Inflammatory macrophage treated with lipopolysaccharide for 4 hours (primary cell): ENCODE measurements at regions not wholly inside any gene's neighbourhood (a gene's known extent, or its start where the extent isn't known, plus 50 kb on each side); places are given as distances from the start of the nearest gene placed in this dataset.
A peak's percentile ranks its signal among the peaks of the same experiment; 100 is the strongest.

Experiments
- DNase-seq: peaks from one replicate; pipeline ENCODE4 v3.0.0-alpha.2; 2020

DNA sequence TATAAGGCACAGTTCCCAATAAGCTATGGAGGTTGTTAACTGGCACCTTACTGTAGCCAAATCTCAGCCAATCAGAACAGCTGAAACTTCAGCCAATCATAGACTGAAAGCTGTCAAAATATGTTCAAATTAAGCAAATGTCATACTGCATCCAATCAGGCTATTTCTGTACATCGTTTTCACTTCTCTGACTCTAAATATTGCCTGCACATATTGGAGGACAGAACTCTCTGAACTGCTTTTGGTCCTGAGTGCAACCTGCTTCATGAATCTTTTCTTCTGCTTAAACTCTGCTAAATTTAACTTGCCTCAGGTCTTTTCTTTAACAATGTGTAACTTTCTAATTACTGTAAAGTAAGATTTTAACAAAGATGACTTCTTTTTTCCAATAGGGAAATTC, 1198.9 kb upstream of the PCDH7 start:
- DNase-seq, result no peak

DNA sequence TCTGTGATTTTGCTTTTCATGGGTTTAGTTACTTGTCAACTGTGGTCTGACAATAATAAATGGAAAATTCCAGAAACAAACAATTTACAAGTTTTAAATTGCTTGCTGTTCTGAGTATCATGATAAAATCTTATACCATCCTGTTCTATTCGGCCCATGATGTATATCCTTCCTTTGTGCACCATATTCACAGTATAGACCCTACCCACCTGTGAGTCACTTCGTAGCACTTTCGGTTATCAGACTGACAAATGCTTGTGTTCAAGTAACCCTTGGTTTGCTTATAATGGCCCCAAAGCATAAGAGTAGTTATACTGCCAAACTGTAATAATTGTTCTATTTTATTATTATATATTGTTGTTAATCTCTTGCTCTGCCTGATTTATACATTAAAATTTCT, 1183.4 kb upstream of the PCDH7 start:
- no peak for DNase-seq

GRCh38 chr4:29538889-29539646, 1181.1 kb upstream of the PCDH7 start:
- DNase-seq, result no peak

GRCh38 chr4:29540439-29541102, 1179.6 kb upstream of the PCDH7 start:
- DNase-seq, result peak; percentile 5

GRCh38 chr4:29541757-29542156, 1178.4 kb upstream of the PCDH7 start:
- no peak for DNase-seq

- DNase-seq, result no peak
These were observed 1170.8 kb upstream of the PCDH7 start for GRCh38 chr4:29549342-29549741.

GRCh38 chr4:29551821-29552220, 1168.3 kb upstream of the PCDH7 start:
- DNase-seq, result no peak

DNA sequence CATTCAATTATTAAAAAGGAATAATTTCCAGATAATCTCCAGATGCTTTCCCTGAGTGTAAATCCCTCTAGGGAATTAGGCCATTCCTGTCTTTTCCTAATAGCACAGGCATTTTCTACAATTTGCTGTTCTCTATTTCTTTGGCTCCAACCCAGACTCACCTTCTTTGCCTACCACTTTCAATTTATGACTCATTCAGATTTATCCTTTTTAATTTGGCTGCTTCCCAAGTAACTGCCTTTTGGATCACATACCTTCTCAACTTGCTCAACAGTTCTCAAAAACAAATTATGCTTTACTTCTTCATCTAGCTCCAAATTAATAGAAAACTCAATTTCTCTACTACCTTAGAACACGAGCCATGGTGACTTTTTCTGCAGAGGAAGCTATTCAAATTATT, 1166.3 kb upstream of the PCDH7 start:
- DNase-seq, result no peak

GRCh38 chr4:29558789-29559188, 1161.4 kb upstream of the PCDH7 start:
- no peak for DNase-seq

DNA sequence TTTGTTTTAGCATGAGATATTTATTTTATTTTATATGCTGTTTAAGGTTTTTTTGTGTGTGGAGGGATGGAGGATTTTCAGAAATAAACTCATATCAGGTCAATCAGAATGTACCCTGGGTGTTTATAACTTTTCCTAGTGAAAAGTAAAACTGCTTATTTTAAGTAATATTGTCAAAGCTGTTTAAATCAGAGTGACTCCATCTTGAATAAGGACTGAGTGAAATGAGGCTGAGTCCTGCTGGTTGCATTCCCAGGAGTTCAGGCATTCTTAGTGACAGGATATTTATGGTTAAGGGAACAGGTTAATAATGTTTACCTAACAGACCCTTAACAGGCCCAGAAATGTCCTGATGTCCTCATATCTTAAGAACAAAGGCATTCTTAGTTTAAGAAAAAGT, 1160.9 kb upstream of the PCDH7 start:
- no peak for DNase-seq

DNA sequence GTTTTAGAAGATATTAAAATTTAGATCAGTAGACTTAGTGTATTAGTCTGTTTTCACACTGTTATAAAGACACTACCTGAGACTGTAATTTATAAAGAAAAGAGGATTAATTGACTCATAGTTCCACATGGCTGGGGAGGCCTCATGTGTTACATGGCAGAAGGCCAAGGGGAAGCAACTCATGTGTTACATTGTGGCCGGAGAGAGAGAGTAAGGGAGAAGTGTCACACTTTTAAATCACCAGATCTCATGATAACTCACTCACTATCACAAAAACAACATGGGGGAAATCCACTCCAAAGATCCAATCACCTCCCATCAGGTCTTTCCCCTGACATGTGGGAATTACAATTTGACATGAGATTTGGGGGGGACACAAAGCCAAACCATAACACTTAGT, 1159.7 kb upstream of the PCDH7 start:
- DNase-seq, result no peak

DNA sequence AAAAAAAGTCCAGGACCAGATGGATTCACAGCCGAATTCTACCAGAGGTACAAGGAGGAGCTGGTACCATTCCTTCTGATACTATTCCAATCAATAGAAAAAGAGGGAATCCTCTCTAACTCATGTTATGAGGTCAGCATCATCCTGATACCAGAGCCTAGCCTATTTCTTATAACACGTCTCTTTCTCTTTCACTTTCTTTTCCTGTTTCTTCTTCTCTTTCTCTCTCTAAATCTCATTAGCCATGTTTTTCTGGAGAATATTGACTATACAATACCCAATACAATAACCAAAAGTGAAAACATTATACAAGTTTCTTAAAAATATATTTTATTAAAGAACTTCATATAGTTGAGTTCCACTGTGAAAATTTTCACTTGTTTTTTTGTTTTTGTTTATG, 1154.9 kb upstream of the PCDH7 start:
- DNase-seq, result peak; percentile 37

DNA sequence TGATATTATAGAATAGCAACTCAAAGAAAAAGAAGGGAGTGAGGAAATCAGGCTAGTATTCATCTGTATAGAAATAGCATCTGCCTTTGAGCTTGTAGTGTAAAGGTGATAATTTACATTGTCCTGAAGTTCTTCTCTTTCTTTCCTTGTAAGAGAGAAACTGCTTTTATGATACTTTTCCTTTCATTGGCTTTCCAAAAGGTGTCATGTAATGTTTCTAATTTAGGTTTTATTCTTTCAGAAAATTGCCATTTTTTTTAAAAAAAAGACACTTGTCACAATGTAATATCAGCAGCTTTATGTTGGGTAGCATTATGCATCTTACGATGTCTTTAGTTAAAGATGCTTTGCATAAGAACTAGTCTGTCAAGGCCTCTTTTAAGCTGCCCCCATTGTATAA, 1153.8 kb upstream of the PCDH7 start:
- no peak for DNase-seq

DNA sequence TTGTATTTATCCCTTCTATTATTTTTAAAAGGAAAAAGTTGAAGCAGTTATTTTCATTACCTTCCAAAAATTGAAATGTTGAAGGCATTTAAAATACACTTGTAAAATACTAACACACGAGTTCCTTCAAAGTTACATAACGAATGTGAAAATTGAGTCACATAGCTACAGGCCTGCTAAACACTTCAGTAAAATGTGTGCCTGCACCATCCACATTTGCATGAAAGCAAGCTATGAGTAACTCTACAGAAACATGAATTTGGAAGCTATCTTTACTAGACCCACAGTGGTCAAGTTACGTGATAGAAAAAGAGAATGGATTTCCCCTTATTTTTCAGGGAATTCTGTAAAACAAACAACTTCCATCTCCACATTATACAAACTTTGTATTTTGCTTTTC, 1148.8 kb upstream of the PCDH7 start:
- DNase-seq, result no peak

- no peak for DNase-seq
These were observed 1141.8 kb upstream of the PCDH7 start for GRCh38 chr4:29578329-29578728.

DNA sequence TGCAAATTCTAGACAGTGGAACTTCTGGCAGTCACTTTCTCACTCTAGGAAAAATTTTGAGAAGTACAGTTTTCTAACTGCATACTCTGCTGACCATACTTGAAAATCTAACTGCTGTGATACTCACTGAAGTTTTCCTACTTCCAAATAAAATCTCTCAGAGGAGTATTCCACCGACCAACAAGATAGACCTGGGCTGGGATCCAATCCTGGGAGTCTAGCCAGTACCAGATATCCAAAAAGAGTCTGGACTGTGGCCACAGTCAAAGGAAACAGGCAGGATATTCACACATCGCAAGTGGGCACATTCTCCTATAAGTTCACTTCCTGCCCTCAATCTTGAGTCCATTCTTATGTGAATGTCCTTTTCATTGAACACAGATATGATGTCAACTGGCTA, 1138.7 kb upstream of the PCDH7 start:
- no peak for DNase-seq

GRCh38 chr4:29588617-29589016, 1131.6 kb upstream of the PCDH7 start:
- DNase-seq, result no peak

- no peak for DNase-seq
These were observed 1123.9 kb upstream of the PCDH7 start for GRCh38 chr4:29596228-29596627.

GRCh38 chr4:29619168-29619567, 1101.0 kb upstream of the PCDH7 start:
- no peak for DNase-seq

DNA sequence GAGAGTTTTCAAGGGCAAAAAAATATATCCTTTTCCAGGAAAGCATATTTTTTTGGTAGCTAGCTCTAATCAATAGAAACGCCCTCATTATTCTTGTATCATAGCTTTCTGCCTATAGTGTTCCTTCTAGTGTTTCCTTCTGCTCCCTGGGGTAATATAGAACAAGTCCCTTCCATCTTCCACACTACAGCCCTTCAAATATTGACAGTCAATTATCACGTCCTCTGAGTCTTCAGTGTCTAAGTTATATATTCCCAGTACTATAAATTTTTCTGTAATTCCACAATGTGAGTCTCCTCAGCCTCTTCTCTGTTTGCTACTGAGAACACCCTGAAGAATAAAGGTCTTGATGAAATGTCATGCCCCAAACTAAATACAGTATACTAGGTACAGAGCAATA, 1088.0 kb upstream of the PCDH7 start:
- DNase-seq, result no peak

GRCh38 chr4:29636961-29637360, 1083.2 kb upstream of the PCDH7 start:
- DNase-seq, result no peak

DNA sequence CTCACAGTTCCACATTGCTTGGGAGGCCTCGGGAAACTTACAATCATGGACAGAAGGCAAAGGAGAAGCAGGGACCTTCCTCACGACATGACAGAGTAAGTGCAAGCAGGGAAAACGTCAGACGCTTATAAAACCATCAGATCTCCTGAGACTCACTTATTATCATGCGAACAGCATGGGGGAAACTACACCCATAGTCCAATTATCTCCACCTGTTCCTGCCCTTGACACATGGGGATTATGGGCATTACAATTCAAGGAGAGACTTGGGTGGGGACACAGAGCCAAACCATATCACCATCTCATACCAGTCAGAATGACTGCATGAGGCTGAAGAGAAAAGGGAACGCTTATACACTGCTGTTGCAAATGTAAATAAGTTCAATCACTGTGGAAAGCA, 1066.9 kb upstream of the PCDH7 start:
- no peak for DNase-seq

DNA sequence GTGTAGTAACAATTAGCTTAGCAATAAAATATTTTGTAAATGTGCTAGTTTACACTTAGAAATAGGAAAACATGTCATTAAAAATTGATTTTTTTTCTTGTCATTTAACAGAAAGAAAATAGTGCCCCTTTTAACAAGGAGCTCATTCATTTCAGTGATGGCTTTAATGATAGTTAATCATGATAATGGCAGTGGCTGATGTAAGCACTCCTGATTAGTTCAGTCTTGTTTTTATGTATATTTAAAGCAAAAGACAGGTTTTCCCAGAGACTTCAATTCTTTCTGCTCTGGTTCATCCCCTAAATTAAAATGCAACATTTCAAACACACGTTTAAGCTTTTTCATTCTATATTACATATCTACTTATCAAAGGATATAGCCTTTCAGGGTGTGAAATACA, 1039.5 kb upstream of the PCDH7 start:
- no peak for DNase-seq

DNA sequence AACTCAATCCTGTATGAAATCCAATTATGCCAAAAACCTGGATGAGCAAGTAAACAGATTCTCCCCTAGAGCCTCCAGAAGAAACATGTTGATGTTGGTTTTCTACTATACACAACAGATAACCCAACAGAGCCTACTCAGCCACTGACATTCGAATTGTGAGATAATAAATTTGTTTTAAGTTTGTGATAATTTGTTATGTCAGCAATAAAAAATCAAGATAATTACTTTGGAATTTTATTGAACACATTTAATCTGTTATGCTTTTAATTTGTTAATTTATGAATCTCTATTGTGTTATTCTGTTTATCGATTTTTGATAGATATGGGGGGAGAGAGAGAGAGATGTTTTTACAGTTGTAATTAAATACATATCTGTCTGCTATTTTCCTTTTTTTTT, 1016.1 kb upstream of the PCDH7 start:
- no peak for DNase-seq

DNA sequence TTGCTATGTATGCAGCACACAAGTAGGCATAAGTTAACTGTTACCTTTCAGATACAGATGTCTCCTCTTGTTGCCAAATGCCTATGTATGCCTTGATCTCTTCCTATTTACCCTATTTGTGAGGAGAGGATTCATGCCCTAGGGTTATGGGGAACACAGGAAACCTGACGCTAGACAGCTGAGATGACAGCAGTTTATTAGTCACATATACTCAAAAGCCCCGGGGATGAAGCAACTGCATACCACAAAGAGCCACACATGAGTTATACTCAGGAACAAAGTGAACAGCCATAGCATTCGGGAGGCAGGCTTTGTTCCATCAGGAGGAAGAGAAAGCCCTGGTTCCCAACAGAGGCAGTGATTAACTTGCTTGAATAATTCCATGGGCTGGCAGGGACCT, 1011.7 kb upstream of the PCDH7 start:
- DNase-seq, result no peak
